Stimulated activated naive B cell treated with anti-CD40 and anti-IgM and Interleukin-4, amounts not matched to agents 10 μg/mL and 1 μg/mL and 100 μg/mL, for 72 hours (primary cell): ENCODE measurements at regions not wholly inside any gene's neighbourhood (a gene's known extent, or its start where the extent isn't known, plus 50 kb on each side); places are given as distances from the start of the nearest gene placed in this dataset.
"Not testable (repeated sequence)": the region's sequence is repeated elsewhere in the genome, so short reads cannot be mapped to it uniquely, and the experiment has no call there.

ENCODE experiments used
- ATAC-seq, 2 donors: fragments of 150-1000 bp; cut with Tn5 transposase; replicated peaks; 2 replicates each; pipeline ENCODE4 v1.10.0; 2021; ENCODE audit warnings: moderate library complexity in 1 of 2
- DNase-seq: peaks from one replicate; pipeline ENCODE4 v3.0.0; 2021
- H3K27ac Mint-ChIP-seq: one replicate; pipeline ENCODE4 v1.8.0; 2022; ENCODE audit warnings: mild to moderate bottlenecking, mixed read lengths
- H3K27me3 Mint-ChIP-seq, 2 donors: one replicate each; pipeline ENCODE4 v1.8.0; 2022; ENCODE audit warnings: mixed read lengths in 2 of 2
- H3K36me3 Mint-ChIP-seq, 2 donors: one replicate each; pipeline ENCODE4 v1.8.0; 2022; ENCODE audit warnings: mixed read lengths in 2 of 2, mild to moderate bottlenecking in 1 of 2
- H3K4me1 Mint-ChIP-seq, 2 donors: one replicate each; pipeline ENCODE4 v1.8.0; 2022; ENCODE audit warnings: mixed read lengths in 2 of 2, mild to moderate bottlenecking in 1 of 2
- H3K4me3 Mint-ChIP-seq, 2 donors: one replicate each; pipeline ENCODE4 v1.8.0; 2022; ENCODE audit warnings: mild to moderate bottlenecking in 2 of 2, mixed read lengths in 2 of 2, moderate library complexity in 1 of 2
- H3K9me3 Mint-ChIP-seq, 2 donors: one replicate each; pipeline ENCODE4 v1.8.0; 2022; ENCODE audit warnings: mixed read lengths in 2 of 2, mild to moderate bottlenecking in 1 of 2

DNA sequence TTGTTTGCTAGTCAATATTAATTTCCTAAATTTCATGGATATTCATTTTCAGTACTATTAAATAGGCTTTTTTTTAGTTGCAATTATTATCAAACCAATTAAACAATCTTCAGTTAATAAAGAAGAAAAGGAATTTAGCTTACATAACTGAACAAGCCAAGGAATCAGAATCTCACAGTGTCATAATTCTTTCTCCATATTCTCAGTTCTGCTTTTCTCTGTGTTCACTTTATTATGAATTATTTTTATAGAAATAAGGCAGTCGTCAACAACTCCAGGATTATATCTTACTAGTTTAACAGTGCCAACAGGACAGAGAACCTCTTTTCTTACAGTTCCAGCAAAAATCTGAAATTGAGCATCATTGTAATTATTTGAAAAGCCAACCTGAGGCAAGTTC, 221.7 kb downstream of the CGGBP1 start:
- H3K4me3 Mint-ChIP-seq: no peak overlapping the region
- H3K4me1 Mint-ChIP-seq: no peaks in the 10 kb centered on the region
- H3K36me3 Mint-ChIP-seq: no peaks in the 10 kb centered on the region
- ATAC-seq: no peak
- DNase-seq: no peak
- peaks cover 2 to 6% of the 10 kb centered on the region in 2 donors for H3K9me3 Mint-ChIP-seq
- no peak overlapping the region for H3K27ac Mint-ChIP-seq
- H3K27me3 Mint-ChIP-seq: no peaks in the 10 kb centered on the region

DNA sequence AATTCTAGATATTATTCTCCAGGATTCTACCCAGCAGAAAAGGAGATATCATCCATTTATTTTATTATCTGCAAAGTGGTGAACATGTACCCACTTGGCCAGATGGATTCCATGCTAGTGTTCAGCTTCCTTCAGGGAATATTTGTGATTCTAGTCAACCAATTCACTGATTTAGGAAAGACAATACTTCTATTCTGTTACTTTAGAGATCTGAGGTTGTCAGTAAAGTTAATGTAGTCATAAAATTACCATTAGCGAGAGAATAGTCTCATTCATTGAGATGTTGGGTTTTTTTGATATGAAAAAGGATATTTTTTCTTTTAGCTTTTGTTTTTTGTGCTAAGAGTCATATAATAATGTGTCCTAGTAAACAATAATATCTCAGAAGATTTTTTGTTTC, 222.8 kb downstream of the CGGBP1 start:
- Mint-ChIP-seq H3K36me3 (no peaks in the 10 kb centered on the region), H3K27ac (no peak overlapping the region), H3K27me3 (no peaks in the 10 kb centered on the region), H3K9me3 (peaks cover 2 to 6% of the 10 kb centered on the region in 2 donors), H3K4me1 (no peaks in the 10 kb centered on the region), H3K4me3 (no peak overlapping the region)
- ATAC-seq: no peak
- no peak for DNase-seq

DNA sequence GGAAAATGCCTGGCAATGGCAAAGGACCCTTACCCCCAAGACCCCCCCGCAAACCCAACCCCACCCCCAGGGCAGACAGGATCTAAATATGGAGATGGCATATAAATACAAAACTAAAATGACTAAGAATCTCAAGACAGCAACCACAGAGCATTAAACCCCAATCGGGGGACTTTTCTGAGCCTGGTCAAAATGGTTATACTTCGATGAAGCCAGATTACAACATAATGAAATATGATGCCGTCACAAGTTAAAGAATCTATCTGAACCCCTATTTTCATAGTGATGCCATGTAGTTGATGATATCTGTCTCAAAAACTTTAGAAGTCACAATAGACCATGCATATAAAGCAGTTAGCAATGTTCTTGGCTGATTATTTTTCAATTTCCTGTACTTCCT, 223.6 kb downstream of the CGGBP1 start:
- ATAC-seq: no peak
- Mint-ChIP-seq H3K4me3 (no peak overlapping the region), H3K4me1 (no peaks in the 10 kb centered on the region), H3K27ac (no peak overlapping the region), H3K9me3 (peaks cover 2 to 6% of the 10 kb centered on the region in 2 donors), H3K36me3 (no peaks in the 10 kb centered on the region), H3K27me3 (no peaks in the 10 kb centered on the region)
- DNase-seq: no peak

DNA sequence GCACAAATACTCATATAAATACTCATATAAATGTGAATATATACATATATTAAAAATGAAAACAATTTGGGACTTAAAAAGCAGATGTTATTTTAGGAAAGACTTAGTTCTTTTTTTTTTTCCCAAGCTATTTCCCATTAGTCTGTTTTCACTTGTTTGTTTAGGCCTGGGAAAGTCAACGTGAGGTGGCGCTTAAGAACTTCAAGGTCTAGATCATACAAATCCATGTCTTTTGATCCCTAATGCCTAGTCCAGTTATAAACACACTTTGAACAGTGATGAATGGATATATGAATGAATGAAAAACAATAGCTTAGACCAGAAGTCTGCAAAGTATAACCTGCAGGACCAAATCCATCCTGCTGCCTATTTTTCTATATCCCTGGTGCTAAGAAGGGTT, 224.5 kb downstream of the CGGBP1 start:
- DNase-seq (no peak), ATAC-seq (no peak)
- Mint-ChIP-seq H3K27ac (no peak overlapping the region), H3K4me3 (no peak overlapping the region), H3K9me3 (peaks cover 0 to 1% of the 10 kb centered on the region in 2 donors), H3K36me3 (no peaks in the 10 kb centered on the region), H3K27me3 (no peaks in the 10 kb centered on the region), H3K4me1 (no peaks in the 10 kb centered on the region)

DNA sequence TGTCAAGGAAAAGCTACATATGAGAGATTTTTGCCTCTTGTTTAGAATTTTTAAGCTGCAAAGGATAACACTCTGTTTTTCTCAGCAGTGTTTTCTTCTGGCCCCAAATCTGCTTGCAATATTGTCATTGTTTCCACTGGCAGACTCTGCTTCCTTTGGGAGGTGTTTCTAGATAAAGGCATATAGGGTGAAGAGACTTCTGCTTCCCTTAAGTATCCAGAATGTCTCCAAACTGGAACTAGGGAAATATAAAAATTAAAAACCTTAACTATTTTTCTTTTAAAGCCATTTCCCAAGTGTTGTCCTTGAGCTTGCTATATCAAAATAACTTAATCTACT, 225.8 kb downstream of the CGGBP1 start:
- ATAC-seq (no peak), DNase-seq (no peak)
- H3K4me1 Mint-ChIP-seq: peaks cover 3 to 10% of the 10 kb centered on the region in 2 donors
- no peaks in the 10 kb centered on the region for H3K9me3 Mint-ChIP-seq
- no peak overlapping the region for H3K4me3 Mint-ChIP-seq
- no peaks in the 10 kb centered on the region for H3K36me3 Mint-ChIP-seq
- no peaks in the 10 kb centered on the region for H3K27me3 Mint-ChIP-seq
- H3K27ac Mint-ChIP-seq: no peak overlapping the region

DNA sequence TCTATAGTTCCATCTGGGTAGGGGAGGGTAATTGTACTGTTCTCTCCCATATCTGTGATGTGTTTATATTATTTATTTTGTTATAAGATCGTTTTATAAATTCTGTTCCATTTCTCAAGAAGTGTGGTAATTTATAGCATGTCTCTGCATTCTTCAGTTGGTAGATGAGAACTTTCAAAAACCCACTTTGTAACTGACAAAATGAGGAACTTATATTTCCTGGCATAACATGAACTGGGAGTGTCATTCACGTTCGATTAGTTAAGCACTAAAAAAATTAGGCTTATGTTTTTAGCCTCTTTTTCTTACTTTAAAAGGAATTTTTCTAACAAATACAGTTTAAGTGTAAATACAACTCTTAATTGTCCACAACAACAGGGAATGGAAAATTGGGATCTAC, 230.8 kb downstream of the CGGBP1 start:
- no peaks in the 10 kb centered on the region for H3K9me3 Mint-ChIP-seq
- no peak overlapping the region for H3K4me3 Mint-ChIP-seq
- no peak overlapping the region for H3K27ac Mint-ChIP-seq
- peak in 1 of 2 donors; percentile 41 for ATAC-seq
- H3K27me3 Mint-ChIP-seq: no peaks in the 10 kb centered on the region
- no peaks in the 10 kb centered on the region for H3K36me3 Mint-ChIP-seq
- peaks cover 3 to 15% of the 10 kb centered on the region in 2 donors for H3K4me1 Mint-ChIP-seq
- no peak for DNase-seq

DNA sequence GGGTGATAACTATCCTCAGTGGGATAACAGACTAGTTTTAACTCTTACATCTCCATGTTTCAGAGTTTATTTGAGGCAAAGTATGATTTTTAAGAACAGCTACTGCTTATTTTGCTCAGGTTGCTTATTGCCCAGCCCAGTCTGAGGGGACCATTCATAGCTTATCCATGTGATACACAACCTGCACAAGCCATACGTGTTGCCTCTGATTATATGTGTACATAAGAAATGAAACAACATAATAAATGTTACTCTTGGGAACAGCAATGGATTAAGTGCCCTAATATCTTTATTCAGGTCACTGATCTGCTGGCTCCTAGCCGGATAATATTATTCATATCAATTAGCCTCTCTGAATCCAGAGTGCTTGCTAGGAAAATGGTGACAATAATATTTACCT, 236.2 kb downstream of the CGGBP1 start:
- Mint-ChIP-seq H3K36me3 (no peaks in the 10 kb centered on the region), H3K27ac (no peak overlapping the region), H3K9me3 (no peaks in the 10 kb centered on the region), H3K27me3 (no peaks in the 10 kb centered on the region), H3K4me3 (no peak overlapping the region), H3K4me1 (peaks cover 0 to under 1% of the 10 kb centered on the region in 2 donors)
- DNase-seq: no peak
- ATAC-seq: no peak

DNA sequence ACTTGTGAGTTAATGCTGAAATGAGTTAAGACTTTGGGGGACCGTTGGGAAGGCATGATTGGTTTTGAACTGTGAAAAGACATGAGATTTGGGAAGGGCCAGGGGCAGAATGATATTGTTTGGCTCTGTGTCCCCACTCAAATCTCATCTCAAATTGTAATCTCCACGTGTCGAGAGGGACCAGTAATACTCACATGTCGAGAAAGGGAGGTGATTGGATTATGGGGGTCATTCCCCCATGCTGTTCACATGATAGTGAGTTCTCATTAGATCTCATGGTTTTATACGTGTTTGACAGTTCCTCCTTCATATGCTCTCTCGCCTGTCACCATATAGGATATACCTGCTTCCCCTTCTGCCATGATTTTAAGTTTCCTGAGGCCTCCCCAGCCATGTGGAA, 245.3 kb downstream of the CGGBP1 start:
- H3K27me3 Mint-ChIP-seq: not testable (repeated sequence)
- peaks cover 1 to 15% of the 10 kb centered on the region in 2 donors for H3K4me1 Mint-ChIP-seq

DNA sequence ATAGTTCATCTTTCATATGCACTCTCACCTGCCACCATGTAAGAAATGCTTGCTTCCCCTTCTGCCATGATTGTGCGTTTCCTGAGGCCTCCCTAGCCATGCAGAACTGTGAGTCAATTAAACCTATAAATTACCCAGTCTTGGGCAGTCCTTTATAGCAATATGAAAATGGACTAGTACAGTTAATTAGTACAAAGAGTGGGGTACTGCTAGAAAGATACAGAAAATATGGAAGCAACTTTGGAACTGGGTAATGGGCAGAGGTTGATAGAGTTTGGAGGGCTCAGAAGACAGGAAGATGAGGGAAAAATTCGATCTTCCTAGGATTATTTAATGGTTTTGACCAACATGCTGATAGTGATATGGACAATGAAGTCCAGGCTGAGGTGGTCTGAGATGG, 246.9 kb downstream of the CGGBP1 start:
- Mint-ChIP-seq H3K27ac (no peak overlapping the region), H3K36me3 (peaks cover 5 to 6% of the 10 kb centered on the region in 2 donors), H3K4me3 (no peak overlapping the region), H3K9me3 (peaks cover 5 to 7% of the 10 kb centered on the region in 2 donors), H3K4me1 (peaks cover 1 to 17% of the 10 kb centered on the region in 2 donors), H3K27me3 (no peaks in the 10 kb centered on the region)
- ATAC-seq (peak in 1 of 2 donors; percentile 36), DNase-seq (no peak)

More for the DNA sequence above, 245.3 kb downstream of the CGGBP1 start:
- not testable (repeated sequence) for H3K9me3 Mint-ChIP-seq, DNase-seq, H3K36me3 Mint-ChIP-seq, ATAC-seq, H3K4me3 Mint-ChIP-seq, H3K27ac Mint-ChIP-seq

DNA sequence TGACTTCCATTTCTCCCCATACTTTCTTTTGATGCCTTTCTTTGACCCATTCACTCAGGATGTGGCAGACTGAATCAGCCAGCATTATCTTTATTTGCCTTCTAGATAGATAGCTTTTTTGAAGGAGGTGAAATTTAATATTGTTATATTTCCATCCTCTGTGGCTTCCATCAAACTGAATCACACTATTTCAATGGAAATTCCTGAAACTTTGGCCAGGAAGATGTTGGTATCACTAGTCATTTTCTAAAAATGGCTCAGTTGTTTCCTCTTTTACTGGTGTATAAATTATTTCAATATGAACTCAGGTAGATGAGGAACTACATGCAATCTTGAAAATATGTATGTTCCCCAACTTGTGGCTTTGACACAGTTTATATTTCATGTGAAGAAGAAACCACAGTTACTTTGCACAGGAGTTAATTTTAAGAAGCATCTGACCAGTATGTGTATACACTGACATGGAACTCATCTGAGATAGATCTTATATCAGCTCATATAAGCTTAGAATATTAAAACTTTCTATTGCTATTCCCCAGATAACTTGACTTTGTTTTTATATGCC, 248.3 kb downstream of the CGGBP1 start:
- DNase-seq (no peak), ATAC-seq (no peak)
- Mint-ChIP-seq H3K36me3 (peaks cover 5 to 6% of the 10 kb centered on the region in 2 donors), H3K4me1 (peaks cover 2 to 32% of the 10 kb centered on the region in 2 donors), H3K27ac (no peak overlapping the region), H3K4me3 (no peak overlapping the region), H3K27me3 (no peaks in the 10 kb centered on the region), H3K9me3 (peaks cover 5 to 7% of the 10 kb centered on the region in 2 donors)

DNA sequence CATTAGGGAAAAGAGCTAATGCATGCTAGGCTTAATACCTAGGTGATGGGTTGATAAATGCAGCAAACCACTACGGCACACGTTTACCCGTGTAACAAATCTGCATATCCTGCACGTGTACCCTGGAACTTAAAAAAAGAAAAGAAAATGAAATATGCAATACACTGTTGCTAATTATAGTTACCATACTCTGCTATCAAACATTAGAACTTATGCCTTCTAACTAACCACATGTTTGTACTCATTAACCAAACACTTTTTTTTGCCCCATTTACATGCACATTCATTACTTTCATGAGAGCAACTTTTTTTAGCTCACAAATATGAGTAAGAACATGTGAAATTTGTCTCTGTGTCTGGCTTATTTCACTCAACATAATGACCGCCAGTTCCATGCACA, 253.1 kb downstream of the CGGBP1 start:
- Mint-ChIP-seq H3K27me3 (peaks cover 5 to 6% of the 10 kb centered on the region in 2 donors), H3K9me3 (no peaks in the 10 kb centered on the region), H3K4me3 (no peak overlapping the region), H3K4me1 (peaks cover 4 to 28% of the 10 kb centered on the region in 2 donors), H3K36me3 (no peaks in the 10 kb centered on the region), H3K27ac (no peak overlapping the region)
- DNase-seq (no peak), ATAC-seq (peak; percentile 51 to 61)

DNA sequence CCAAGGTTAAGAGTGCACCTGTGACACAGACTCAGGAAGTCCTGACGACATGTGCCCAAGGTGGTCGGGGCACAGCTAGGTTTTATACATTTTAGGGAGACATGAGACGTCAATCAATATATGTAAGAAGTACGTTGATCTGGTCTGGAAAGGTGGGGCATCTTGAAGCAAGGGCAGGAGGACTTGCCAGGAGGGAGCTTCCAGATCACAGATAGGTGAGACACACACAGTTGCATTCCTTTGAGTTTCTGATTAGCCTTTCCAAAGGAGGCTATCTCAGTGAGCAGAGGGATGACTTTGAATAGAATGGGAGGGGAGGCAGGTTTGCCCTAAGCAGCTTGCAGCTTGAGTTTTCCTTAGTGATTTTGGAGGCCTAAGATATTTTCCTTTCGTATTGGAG, 257.4 kb downstream of the CGGBP1 start:
- H3K4me1 Mint-ChIP-seq: peaks cover 5 to 26% of the 10 kb centered on the region in 2 donors
- H3K36me3 Mint-ChIP-seq: no peaks in the 10 kb centered on the region
- DNase-seq: no peak
- no peak overlapping the region for H3K27ac Mint-ChIP-seq
- no peak for ATAC-seq
- H3K4me3 Mint-ChIP-seq: no peak overlapping the region
- H3K27me3 Mint-ChIP-seq: peaks cover 13 to 14% of the 10 kb centered on the region in 2 donors
- no peaks in the 10 kb centered on the region for H3K9me3 Mint-ChIP-seq

DNA sequence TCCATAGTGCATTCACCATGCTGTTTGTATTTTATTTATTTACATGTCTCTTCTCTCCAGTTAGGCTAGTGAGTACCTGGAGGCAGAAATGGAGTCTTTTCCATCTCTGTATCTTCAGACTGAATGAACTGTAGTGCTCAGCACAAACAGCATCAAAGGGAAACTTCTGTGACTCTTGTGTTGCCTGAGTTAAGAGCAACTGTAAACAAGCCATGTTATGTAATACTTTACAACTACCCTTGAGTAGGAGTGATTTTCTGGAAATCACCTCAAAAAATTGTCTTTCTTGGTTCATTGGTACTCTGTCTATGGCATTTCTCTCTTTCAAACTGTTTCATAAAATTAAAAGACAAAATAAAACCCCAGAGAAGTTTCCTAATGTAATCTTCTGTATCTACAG, 258.3 kb downstream of the CGGBP1 start:
- DNase-seq: no peak
- Mint-ChIP-seq H3K27ac (no peak overlapping the region), H3K27me3 (peaks cover 19 to 21% of the 10 kb centered on the region in 2 donors)

DNA sequence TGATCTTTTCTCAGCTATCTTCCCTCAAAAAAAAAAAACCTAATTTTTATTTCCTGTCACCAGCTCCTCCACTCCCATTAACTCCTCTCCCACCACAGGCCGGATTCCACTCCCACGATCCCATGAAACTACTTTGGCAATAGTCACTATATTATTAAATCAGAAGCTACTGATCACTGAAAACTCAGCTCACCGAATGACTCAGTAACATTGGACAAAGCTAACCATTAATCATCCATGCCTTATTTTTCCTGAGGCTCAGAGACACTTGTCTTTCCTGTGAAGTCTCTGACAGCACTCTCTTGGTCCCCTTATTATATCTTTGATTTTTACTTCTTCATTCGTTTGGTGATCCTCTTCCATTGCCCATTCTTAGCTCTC, 260.2 kb downstream of the CGGBP1 start:
- H3K4me1 Mint-ChIP-seq: peaks cover 10 to 24% of the 10 kb centered on the region in 2 donors
- H3K4me3 Mint-ChIP-seq: no peak overlapping the region
- H3K27me3 Mint-ChIP-seq: peaks cover 21% of the 10 kb centered on the region in 2 donors

More for the DNA sequence above, 258.3 kb downstream of the CGGBP1 start:
- H3K9me3 Mint-ChIP-seq: no peaks in the 10 kb centered on the region
- H3K4me3 Mint-ChIP-seq: no peak overlapping the region
- no peaks in the 10 kb centered on the region for H3K36me3 Mint-ChIP-seq
- ATAC-seq: no peak
- H3K4me1 Mint-ChIP-seq: peaks cover 10 to 24% of the 10 kb centered on the region in 2 donors

DNA sequence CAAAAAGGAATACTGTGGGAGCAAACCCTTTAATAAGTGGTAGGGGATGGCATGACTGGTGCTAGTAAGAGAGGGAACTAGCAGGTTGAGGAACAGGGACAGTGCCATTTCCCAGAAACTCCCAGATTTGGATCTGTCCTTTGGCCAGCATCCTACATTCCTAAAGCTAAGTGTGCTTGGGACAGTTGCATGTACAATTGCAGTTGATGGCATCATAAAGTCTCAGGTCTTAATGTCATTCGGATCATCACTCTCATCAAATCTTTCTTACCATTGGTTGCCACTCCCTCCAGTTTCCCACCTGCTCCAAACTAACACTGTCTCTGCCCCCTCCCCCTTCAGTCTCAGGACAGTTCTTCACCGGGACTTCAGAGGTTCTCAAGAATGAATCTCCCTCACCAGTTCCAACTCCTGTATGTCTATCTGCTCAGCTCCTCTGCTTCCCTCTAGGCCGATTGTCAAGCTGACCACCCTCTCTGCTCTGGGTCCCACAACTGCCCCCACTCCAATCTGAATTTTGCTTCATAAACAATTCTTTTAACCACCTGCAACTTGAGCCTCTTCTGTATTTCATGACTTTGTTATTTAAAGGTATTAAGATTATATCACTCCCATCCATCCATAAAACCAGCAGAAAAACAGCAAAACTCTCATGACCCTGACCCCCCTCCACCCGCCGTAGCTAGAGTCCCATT, 260.8 kb downstream of the CGGBP1 start:
- H3K27ac Mint-ChIP-seq: no peak overlapping the region

More for the DNA sequence above, 260.2 kb downstream of the CGGBP1 start:
- no peaks in the 10 kb centered on the region for H3K9me3 Mint-ChIP-seq
- DNase-seq (no peak), ATAC-seq (no peak)
- H3K36me3 Mint-ChIP-seq: no peaks in the 10 kb centered on the region
- no peak overlapping the region for H3K27ac Mint-ChIP-seq

More for the DNA sequence above, 260.8 kb downstream of the CGGBP1 start:
- Mint-ChIP-seq H3K4me1 (peaks cover 15 to 30% of the 10 kb centered on the region in 2 donors), H3K4me3 (no peak overlapping the region), H3K9me3 (no peaks in the 10 kb centered on the region), H3K36me3 (no peaks in the 10 kb centered on the region), H3K27me3 (peaks cover 26% of the 10 kb centered on the region in 2 donors)
- DNase-seq: no peak
- ATAC-seq: no peak
